Neural progenitor cell (in vitro differentiated cells): ENCODE measurements at regions not wholly inside any gene's neighbourhood (a gene's known extent, or its start where the extent isn't known, plus 50 kb on each side); places are given as distances from the start of the nearest gene placed in this dataset.

Experiments
- EZH2 ChIP-seq: fragments of 200-600 bp; sonication (generic); IDR thresholded peaks from 2 replicates; pipeline ENCODE4 v1.6.1; 2017; ENCODE audit warnings: antibody characterized with exemption, mild to moderate bottlenecking, moderate library complexity
- EZH2phosphoT487 ChIP-seq: fragments of 200-600 bp; sonication (generic); IDR thresholded peaks from 2 replicates; pipeline ENCODE4 v1.6.1; 2017; ENCODE audit warnings: antibody characterized with exemption
- TF ChIP-seq, protein P1 (sequence below): fragments of 200-600 bp; sonication (generic); IDR thresholded peaks from 2 replicates; pipeline ENCODE4 v1.5.1; 2017; ENCODE audit warnings: antibody characterized with exemption, mild to moderate bottlenecking

DNA sequence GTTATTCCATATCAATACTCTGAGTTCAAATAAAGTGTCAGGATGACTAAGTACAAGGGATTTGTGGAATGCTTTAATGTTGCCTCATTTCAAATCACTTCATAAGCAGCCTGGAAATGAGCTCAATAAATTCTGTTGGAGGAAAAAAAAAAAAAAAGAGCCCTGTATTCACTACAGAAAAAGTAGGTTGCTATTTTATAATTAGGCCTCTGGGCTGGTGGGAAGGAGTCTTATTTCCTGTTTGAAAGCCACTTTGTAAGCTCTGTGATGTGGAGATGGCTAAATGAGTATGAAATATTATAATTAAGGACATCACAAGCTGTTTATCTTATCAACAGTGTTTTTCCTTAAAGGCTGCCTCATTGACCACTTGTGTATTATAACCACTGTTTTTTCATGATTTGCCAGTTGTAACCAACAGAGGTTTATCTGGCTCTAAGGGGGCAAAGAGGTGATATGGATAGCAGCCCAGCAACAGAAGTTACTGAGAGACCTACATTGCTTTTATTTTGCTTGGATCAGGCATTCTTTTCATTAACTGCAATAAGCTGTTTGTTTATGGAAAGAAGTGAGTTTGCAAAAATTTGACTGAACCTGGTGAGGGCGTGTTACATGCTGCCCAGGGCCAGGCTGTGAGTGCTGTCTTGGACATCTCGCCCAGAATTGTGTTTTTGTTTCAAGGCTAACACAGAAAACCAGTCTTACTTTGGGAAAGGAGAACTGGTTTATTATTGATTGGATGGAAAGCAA lies 563.3 kb upstream of the MAP3K7 start:
- TF ChIP-seq, protein P1, sequence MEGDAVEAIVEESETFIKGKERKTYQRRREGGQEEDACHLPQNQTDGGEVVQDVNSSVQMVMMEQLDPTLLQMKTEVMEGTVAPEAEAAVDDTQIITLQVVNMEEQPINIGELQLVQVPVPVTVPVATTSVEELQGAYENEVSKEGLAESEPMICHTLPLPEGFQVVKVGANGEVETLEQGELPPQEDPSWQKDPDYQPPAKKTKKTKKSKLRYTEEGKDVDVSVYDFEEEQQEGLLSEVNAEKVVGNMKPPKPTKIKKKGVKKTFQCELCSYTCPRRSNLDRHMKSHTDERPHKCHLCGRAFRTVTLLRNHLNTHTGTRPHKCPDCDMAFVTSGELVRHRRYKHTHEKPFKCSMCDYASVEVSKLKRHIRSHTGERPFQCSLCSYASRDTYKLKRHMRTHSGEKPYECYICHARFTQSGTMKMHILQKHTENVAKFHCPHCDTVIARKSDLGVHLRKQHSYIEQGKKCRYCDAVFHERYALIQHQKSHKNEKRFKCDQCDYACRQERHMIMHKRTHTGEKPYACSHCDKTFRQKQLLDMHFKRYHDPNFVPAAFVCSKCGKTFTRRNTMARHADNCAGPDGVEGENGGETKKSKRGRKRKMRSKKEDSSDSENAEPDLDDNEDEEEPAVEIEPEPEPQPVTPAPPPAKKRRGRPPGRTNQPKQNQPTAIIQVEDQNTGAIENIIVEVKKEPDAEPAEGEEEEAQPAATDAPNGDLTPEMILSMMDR: no peak
- no peak for TF ChIP-seq EZH2
- TF ChIP-seq EZH2phosphoT487: no peak
